ENCODE measurements at regions not wholly inside any gene's neighbourhood (a gene's known extent, or its start where the extent isn't known, plus 50 kb on each side); places are given as distances from the start of the nearest gene placed in this dataset.

DNA sequence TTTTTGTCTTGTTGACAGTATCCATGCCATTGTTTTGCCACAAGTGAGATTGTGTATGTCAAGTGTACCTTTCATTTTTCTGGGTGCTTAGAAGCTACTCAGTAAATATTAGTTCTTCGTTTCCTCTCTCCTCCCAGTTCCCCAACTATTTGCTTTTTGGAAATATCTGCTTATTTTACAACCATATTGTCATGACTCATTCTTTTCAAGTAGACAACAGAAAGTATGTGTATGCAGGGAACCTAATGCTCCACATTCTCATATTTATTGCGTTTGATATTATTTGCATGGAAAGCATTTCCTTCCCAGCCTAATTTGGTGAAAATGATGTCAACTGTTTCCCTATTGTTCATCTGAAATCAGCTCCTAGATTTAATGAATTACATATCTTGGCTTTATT is 483.7 kb upstream of the RIOK2 start:
- Mint-ChIP-seq H3K4me3 (ENCODE audit: unreplicated experiment) (no peak overlapping the region), H3K27ac (ENCODE audit: low read depth, unreplicated experiment) (no peak overlapping the region), H3K4me1 (ENCODE audit: insufficient read depth, unreplicated experiment) (no peaks in the 10 kb centered on the region), H3K9me3 (ENCODE audit: unreplicated experiment) (no peaks in the 10 kb centered on the region), H3K27me3 (ENCODE audit: insufficient read depth, unreplicated experiment) (no peaks in the 10 kb centered on the region), H3K36me3 (ENCODE audit: insufficient read depth, unreplicated experiment) (no peaks in the 10 kb centered on the region)
- CTCF ChIA-PET = no interaction called here
- POLR2A ChIA-PET = no interaction called here
- no peak for DNase-seq (ENCODE audit: unreplicated experiment)
- TF ChIP-seq, protein P1, sequence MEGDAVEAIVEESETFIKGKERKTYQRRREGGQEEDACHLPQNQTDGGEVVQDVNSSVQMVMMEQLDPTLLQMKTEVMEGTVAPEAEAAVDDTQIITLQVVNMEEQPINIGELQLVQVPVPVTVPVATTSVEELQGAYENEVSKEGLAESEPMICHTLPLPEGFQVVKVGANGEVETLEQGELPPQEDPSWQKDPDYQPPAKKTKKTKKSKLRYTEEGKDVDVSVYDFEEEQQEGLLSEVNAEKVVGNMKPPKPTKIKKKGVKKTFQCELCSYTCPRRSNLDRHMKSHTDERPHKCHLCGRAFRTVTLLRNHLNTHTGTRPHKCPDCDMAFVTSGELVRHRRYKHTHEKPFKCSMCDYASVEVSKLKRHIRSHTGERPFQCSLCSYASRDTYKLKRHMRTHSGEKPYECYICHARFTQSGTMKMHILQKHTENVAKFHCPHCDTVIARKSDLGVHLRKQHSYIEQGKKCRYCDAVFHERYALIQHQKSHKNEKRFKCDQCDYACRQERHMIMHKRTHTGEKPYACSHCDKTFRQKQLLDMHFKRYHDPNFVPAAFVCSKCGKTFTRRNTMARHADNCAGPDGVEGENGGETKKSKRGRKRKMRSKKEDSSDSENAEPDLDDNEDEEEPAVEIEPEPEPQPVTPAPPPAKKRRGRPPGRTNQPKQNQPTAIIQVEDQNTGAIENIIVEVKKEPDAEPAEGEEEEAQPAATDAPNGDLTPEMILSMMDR (IDR thresholded peaks at IDR 0.05; ENCODE audit: unreplicated experiment) = no peak
- intact Hi-C loops (cut with micrococcal nuclease) = no loop called here
- BruUV-seq (replicated peaks) = no TSS peak

DNA sequence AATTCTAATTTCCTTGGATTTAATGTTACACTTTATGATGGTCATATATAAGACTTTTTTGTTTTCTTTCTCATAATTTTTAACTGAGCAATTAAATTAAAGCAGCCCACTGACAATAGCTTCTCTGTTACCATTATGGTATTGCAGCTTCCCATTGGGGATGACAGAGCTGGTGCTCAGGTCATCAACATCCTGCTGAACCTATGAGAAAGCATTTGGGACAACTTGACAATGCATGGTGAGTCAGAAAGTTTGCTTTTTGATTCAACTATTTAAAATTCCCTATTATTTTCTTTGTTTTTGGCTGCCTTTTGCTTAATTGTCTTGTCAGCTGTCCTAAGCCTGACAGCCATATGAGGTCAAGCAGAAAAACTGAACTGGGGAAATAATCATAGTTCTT is 487.4 kb upstream of the RIOK2 start:
- no TSS peak for BruUV-seq (replicated peaks)
- ChIA-PET CTCF (interaction anchor here (1.2 kb wide), 1 partner anchor 136 kb away, joined by 6 read pairs; no protein-coding TSS in a partner anchor), POLR2A (no interaction called here)
- no peak for DNase-seq (ENCODE audit: unreplicated experiment)
- Mint-ChIP-seq H3K27ac (ENCODE audit: low read depth, unreplicated experiment) (no peak overlapping the region), H3K4me1 (ENCODE audit: insufficient read depth, unreplicated experiment) (no peaks in the 10 kb centered on the region), H3K9me3 (ENCODE audit: unreplicated experiment) (no peaks in the 10 kb centered on the region), H3K4me3 (ENCODE audit: unreplicated experiment) (no peak overlapping the region), H3K36me3 (ENCODE audit: insufficient read depth, unreplicated experiment) (no peaks in the 10 kb centered on the region), H3K27me3 (ENCODE audit: insufficient read depth, unreplicated experiment) (no peaks in the 10 kb centered on the region)
- TF ChIP-seq, protein P1 (IDR thresholded peaks at IDR 0.05; ENCODE audit: unreplicated experiment) = no peak
- intact Hi-C loops (cut with micrococcal nuclease) = no loop called here

DNA sequence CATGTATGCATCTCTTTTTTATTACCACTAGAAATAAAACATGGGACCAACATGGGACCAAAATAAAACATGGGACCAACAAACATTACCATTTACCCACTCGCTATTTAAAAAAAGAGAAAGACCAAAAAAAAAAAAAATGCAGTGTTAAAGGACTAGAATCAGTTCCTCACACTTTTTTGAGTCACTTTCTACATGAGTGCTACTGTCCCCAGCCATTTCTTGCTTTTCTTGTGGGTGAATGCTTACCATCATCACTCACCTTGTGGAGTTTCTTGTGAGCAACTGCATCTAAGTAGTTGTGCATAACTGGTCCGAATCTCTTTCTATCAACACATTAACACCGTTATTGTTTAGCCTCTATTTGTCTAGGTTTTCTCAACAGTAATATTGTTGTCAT is 493.6 kb upstream of the RIOK2 start:
- Mint-ChIP-seq H3K4me1 (ENCODE audit: insufficient read depth, unreplicated experiment) (no peaks in the 10 kb centered on the region), H3K27ac (ENCODE audit: low read depth, unreplicated experiment) (no peak overlapping the region), H3K36me3 (ENCODE audit: insufficient read depth, unreplicated experiment) (no peaks in the 10 kb centered on the region), H3K9me3 (ENCODE audit: unreplicated experiment) (no peaks in the 10 kb centered on the region), H3K4me3 (ENCODE audit: unreplicated experiment) (no peak overlapping the region), H3K27me3 (ENCODE audit: insufficient read depth, unreplicated experiment) (no peaks in the 10 kb centered on the region)
- CTCF ChIA-PET = no interaction called here
- POLR2A ChIA-PET = no interaction called here
- intact Hi-C loops (cut with micrococcal nuclease) = no loop called here
- TF ChIP-seq, protein P1 (IDR thresholded peaks at IDR 0.05; ENCODE audit: unreplicated experiment) = no peak
- no TSS peak for BruUV-seq (replicated peaks)
- DNase-seq (ENCODE audit: unreplicated experiment) = no peak

DNA sequence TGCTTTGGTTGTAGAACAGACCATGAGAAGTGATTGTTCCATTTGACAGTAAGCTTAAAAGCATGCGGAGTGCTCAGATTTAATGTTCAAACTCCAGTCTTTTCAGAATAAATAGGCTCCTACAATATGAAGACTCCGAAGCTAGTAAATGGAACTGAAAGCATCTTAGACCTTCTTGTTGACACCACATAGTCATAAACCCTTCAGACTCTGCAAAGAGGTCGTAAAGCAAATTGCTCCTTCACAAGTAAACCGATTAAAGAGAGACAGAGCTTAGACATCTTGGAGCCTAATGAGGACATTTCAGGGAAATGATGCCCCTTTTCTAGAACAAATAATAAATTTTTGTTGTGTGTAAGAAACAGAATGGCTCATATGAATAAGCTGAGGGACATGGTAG is 511.0 kb upstream of the RIOK2 start:
- ChIA-PET CTCF (no interaction called here), POLR2A (no interaction called here)
- Mint-ChIP-seq H3K27ac (ENCODE audit: low read depth, unreplicated experiment) (no peak overlapping the region), H3K4me1 (ENCODE audit: insufficient read depth, unreplicated experiment) (no peaks in the 10 kb centered on the region), H3K36me3 (ENCODE audit: insufficient read depth, unreplicated experiment) (no peaks in the 10 kb centered on the region), H3K9me3 (ENCODE audit: unreplicated experiment) (no peaks in the 10 kb centered on the region), H3K4me3 (ENCODE audit: unreplicated experiment) (no peak overlapping the region), H3K27me3 (ENCODE audit: insufficient read depth, unreplicated experiment) (no peaks in the 10 kb centered on the region)
- no TSS peak for BruUV-seq (replicated peaks)
- DNase-seq (ENCODE audit: unreplicated experiment) = no peak
- intact Hi-C loops (cut with micrococcal nuclease) = no loop called here
- TF ChIP-seq, protein P1 (IDR thresholded peaks at IDR 0.05; ENCODE audit: unreplicated experiment) = no peak
